H1 (cell line): ENCODE measurements at regions not wholly inside any gene's neighbourhood (a gene's known extent, or its start where the extent isn't known, plus 50 kb on each side); places are given as distances from the start of the nearest gene placed in this dataset.

Experiments
- CTCF ChIA-PET: fragments of 300-600 bp; sonication (Branson Sonifier 250); formaldehyde crosslinking; loops from one replicate; lab custom pipeline; 2021; ENCODE audit not compliant: partially characterized antibody; lab: Charles Lee
- POLR2A ChIA-PET: fragments of 300-600 bp; sonication (Branson Sonifier 250); formaldehyde crosslinking; loops from one replicate; lab custom pipeline; 2021; ENCODE audit warnings: inconsistent platforms; ENCODE audit not compliant: partially characterized antibody; lab: Charles Lee
- DNase-seq, 2 experiments: peaks; one replicate each; pipeline versions ENCODE4 v3.0.0 to v3.0.0-alpha.2; 2010 to 2022; ENCODE audit warnings: low spot score in 2 of 2, low read depth in 1 of 2, mixed read lengths in 1 of 2
- FAIRE-seq: peaks from 2 replicates; lab custom pipeline; 2011; peaks lifted over from hg19 to GRCh38; lab: Jason Lieb, UNC
- H2AFZ ChIP-seq: 2 replicates; pipeline ENCODE4 v1.8.1; 2012; ENCODE audit warnings: low read length, inconsistent platforms
- H2AK5ac ChIP-seq: 2 replicates; pipeline ENCODE4 v1.6.1; 2013; ENCODE audit warnings: low read depth, low read length
- H2BK120ac ChIP-seq: replicated peaks from 2 replicates; pipeline ENCODE3; 2013; ENCODE audit warnings: low read depth, low read length, inconsistent platforms
- H2BK12ac ChIP-seq: 2 replicates; pipeline ENCODE4 v1.6.1; 2013; ENCODE audit warnings: low read depth, low read length
- H2BK15ac ChIP-seq: 2 replicates; pipeline ENCODE4 v1.6.1; 2013; ENCODE audit warnings: low read length
- H2BK20ac ChIP-seq: 2 replicates; pipeline ENCODE4 v1.6.1; 2013; ENCODE audit warnings: low read length
- H2BK5ac ChIP-seq: 2 replicates; pipeline ENCODE4 v1.6.1; 2013; ENCODE audit warnings: low read depth, low read length
- H3K14ac ChIP-seq: 2 replicates; pipeline ENCODE4 v1.6.1; 2013; ENCODE audit warnings: inconsistent platforms; ENCODE audit not compliant: insufficient read length
- H3K18ac ChIP-seq: 2 replicates; pipeline ENCODE4 v1.6.1; 2013; ENCODE audit warnings: low read length; ENCODE audit errors: extremely low read depth
- H3K23ac ChIP-seq: 2 replicates; pipeline ENCODE4 v1.6.1; 2013; ENCODE audit warnings: inconsistent platforms; ENCODE audit not compliant: insufficient read length
- H3K23me2 ChIP-seq: 2 replicates; pipeline ENCODE4 v1.6.1; 2013; ENCODE audit warnings: low read depth, low read length
- H3K27ac ChIP-seq: 2 replicates; pipeline ENCODE4 v1.6.1; 2011; ENCODE audit warnings: low read depth, low read length, inconsistent platforms
- H3K27me3 ChIP-seq, 4 experiments: replicated peaks in 1 of 4; 1 replicate in 1 of 4; 2 replicates in 3 of 4; pipeline versions ENCODE4 v1.6.1 to v1.8.1; 2011 to 2013; ENCODE audit warnings: low read length in 3 of 4, mild to moderate bottlenecking in 3 of 4, inconsistent platforms in 2 of 4, mixed read lengths in 2 of 4, moderate library complexity in 1 of 4; ENCODE audit not compliant: control insufficient read depth in 3 of 4, insufficient read depth in 3 of 4; ENCODE audit errors: extremely low read depth in 1 of 4
- H3K36me3 ChIP-seq, 4 experiments: 2 replicates each; pipeline versions ENCODE4 v1.6.1 to v1.8.1; 2011 to 2013; ENCODE audit warnings: mild to moderate bottlenecking in 4 of 4, low read length in 3 of 4, moderate library complexity in 2 of 4, control low read depth in 1 of 4, inconsistent platforms in 1 of 4; ENCODE audit not compliant: insufficient read depth in 4 of 4, control insufficient read depth in 2 of 4
- H3K4ac ChIP-seq: replicated peaks from 2 replicates; pipeline ENCODE3; 2013; ENCODE audit warnings: low read length, low read depth, mixed read lengths, inconsistent platforms; ENCODE audit not compliant: insufficient read length
- H3K4me1 ChIP-seq, 4 experiments: replicated peaks in 1 of 4; 1 replicate in 1 of 4; 2 replicates in 3 of 4; pipeline versions ENCODE4 v1.6.1 to v1.8.1; 2011 to 2013; ENCODE audit warnings: low read length in 3 of 4, inconsistent platforms in 2 of 4, mixed read lengths in 1 of 4; ENCODE audit not compliant: insufficient read depth in 4 of 4, control insufficient read depth in 3 of 4
- H3K4me2 ChIP-seq, 2 experiments: 2 replicates each; pipeline versions ENCODE4 v1.6.1 to v1.8.1; 2011 to 2013; ENCODE audit warnings: low read depth in 2 of 2, low read length in 2 of 2, control low read depth in 1 of 2, inconsistent platforms in 1 of 2, mild to moderate bottlenecking in 1 of 2; ENCODE audit not compliant: insufficient read depth in 1 of 2
- H3K4me3 ChIP-seq, 4 experiments: fragments of 200-600, 300-600 bp in 1 of 4; sonication (generic), shearing (Covaris generic), sonication (Bioruptor Twin) in 1 of 4; 2 replicates each; pipeline versions ENCODE4 v1.5.1 to v1.8.1; 2011 to 2016; ENCODE audit warnings: low read length in 4 of 4, low read depth in 3 of 4, control low read depth in 2 of 4, inconsistent platforms in 2 of 4, mild to moderate bottlenecking in 2 of 4, mixed read lengths in 1 of 4, moderate library complexity in 1 of 4; ENCODE audit not compliant: insufficient read depth in 2 of 4; ENCODE audit errors: extremely low read depth in 1 of 4
- H3K56ac ChIP-seq: replicated peaks from 2 replicates; pipeline ENCODE3; 2013; ENCODE audit warnings: low read depth, mild to moderate bottlenecking, mixed read lengths, low read length, inconsistent platforms; ENCODE audit not compliant: insufficient read length
- H3K79me1 ChIP-seq: 2 replicates; pipeline ENCODE4 v1.6.1; 2013; ENCODE audit warnings: low read depth, low read length, control low read depth
- H3K79me2 ChIP-seq, 2 experiments: 2 replicates each; pipeline versions ENCODE4 v1.6.1 to v1.8.1; 2012 to 2013; ENCODE audit warnings: low read length in 2 of 2, mild to moderate bottlenecking in 2 of 2, inconsistent platforms in 1 of 2; ENCODE audit not compliant: insufficient read depth in 2 of 2, control insufficient read depth in 1 of 2
- H3K9ac ChIP-seq, 4 experiments: replicated peaks in 1 of 4; 1 replicate in 1 of 4; 2 replicates in 3 of 4; pipeline versions ENCODE4 v1.6.1 to v1.8.1; 2011 to 2013; ENCODE audit warnings: low read depth in 3 of 4, low read length in 3 of 4, control low read depth in 2 of 4, mild to moderate bottlenecking in 2 of 4, moderate library complexity in 2 of 4, inconsistent platforms in 1 of 4; ENCODE audit errors: extremely low read depth in 1 of 4
- H3K9me3 ChIP-seq, 2 experiments: 2 replicates each; pipeline versions ENCODE4 v1.6.1 to v1.8.1; 2012 to 2013; ENCODE audit warnings: mild to moderate bottlenecking in 2 of 2, moderate library complexity in 2 of 2, control low read depth in 1 of 2, inconsistent platforms in 1 of 2, low read depth in 1 of 2, low read length in 1 of 2, mixed read lengths in 1 of 2; ENCODE audit not compliant: insufficient read depth in 2 of 2
- H4K20me1 ChIP-seq, 2 experiments: replicated peaks in 1 of 2; 2 replicates each; pipeline versions ENCODE3 to v1.8.1; 2011 to 2013; ENCODE audit warnings: inconsistent platforms in 2 of 2, low read length in 2 of 2, mild to moderate bottlenecking in 1 of 2; ENCODE audit not compliant: insufficient read depth in 2 of 2, control insufficient read depth in 1 of 2
- H4K5ac ChIP-seq: 2 replicates; pipeline ENCODE4 v1.6.1; 2013; ENCODE audit warnings: low read length, low read depth, mixed read lengths, inconsistent platforms; ENCODE audit not compliant: insufficient read length
- H4K8ac ChIP-seq: 2 replicates; pipeline ENCODE4 v1.8.0; 2013; ENCODE audit warnings: mild to moderate bottlenecking, moderate library complexity, low read length, inconsistent platforms; ENCODE audit not compliant: insufficient read depth; ENCODE audit errors: extremely low read depth
- H4K91ac ChIP-seq: replicated peaks from 2 replicates; pipeline ENCODE3; 2013; ENCODE audit warnings: low read length, mixed read lengths, inconsistent platforms; ENCODE audit not compliant: insufficient read length
- CHD1 ChIP-seq: IDR thresholded peaks from 2 replicates; pipeline ENCODE4 v1.6.1; 2012; ENCODE audit warnings: low read depth, low read length, improper control_type of control experiment
- CREB1 ChIP-seq: IDR thresholded peaks from 2 replicates; pipeline ENCODE4 v1.6.1; 2012; ENCODE audit warnings: inconsistent platforms
- HDAC6 ChIP-seq: IDR thresholded peaks from one replicate; pipeline ENCODE4 v1.7.1; 2012; ENCODE audit warnings: low read depth, mild to moderate bottlenecking, inconsistent platforms, low read length, moderate library complexity
- KDM5A ChIP-seq: fragments of 200-600 bp; IDR thresholded peaks from 2 replicates; pipeline ENCODE4 v1.7.1; 2012; ENCODE audit warnings: mild to moderate bottlenecking, low read length, inconsistent platforms, mixed read lengths
- RXRA ChIP-seq: IDR thresholded peaks from 2 replicates; pipeline ENCODE4 v1.6.1; 2011; ENCODE audit warnings: low read depth, mild to moderate bottlenecking, low read length, moderate library complexity; ENCODE audit not compliant: insufficient read depth
- SIN3A ChIP-seq, 2 experiments: IDR thresholded peaks in 1 of 2; conservative IDR thresholded peaks in 1 of 2; 2 replicates each; pipeline ENCODE4 v1.6.1; 2011 to 2012; ENCODE audit warnings: low read length in 2 of 2, improper control_type of control experiment in 1 of 2, low read depth in 1 of 2, mild to moderate bottlenecking in 1 of 2
- WGBS, 2 experiments: shearing (Covaris generic) in 1 of 2; methylation state at CpG; one replicate each; pipeline versions ENCODE4 v1.1.6 to v1.1.7; 2013 to 2015; ENCODE audit warnings: low lambda C conversion rate in 2 of 2, mixed read lengths in 2 of 2, inconsistent platforms in 1 of 2, low coverage in 1 of 2, missing lambda C conversion rate in 1 of 2; ENCODE audit not compliant: insufficient replicate concordance in 2 of 2, insufficient coverage in 1 of 2, insufficient read length in 1 of 2; ENCODE audit errors: extremely low coverage in 1 of 2, missing lambda C conversion rate in 1 of 2; 5-methylcytosine and 5-hydroxymethylcytosine counted together

DNA sequence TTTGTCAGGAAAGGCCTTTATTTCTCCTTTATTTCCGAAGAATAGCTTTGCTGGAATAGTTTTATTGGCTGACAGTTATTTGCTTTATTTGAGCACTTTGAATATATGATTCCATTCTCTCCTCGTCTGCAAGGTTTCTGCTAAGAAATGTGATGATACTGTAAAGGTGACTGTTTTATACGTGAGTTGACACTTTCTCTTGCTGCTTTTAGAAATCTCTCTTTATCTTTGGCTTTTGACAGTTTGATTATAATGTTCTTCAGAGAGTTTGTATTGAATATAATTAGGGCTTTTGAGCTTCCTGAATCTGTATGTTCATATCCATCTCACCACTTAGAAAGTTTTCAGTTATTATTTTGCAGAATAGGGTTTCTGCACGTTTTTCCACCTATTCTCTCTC lies 1003.7 kb upstream of the SLIT2 start:
- H2BK120ac ChIP-seq, result no peak overlapping the region
- H3K18ac ChIP-seq, result no peak overlapping the region
- H3K9me3 ChIP-seq, result 0 out of 4 replicates have a peak, but pooled peaks cover 0 to 5% of the 10 kb centered on the region in 2 experiments
- H3K27ac ChIP-seq, result no peak overlapping the region
- no peak overlapping the region for H4K5ac ChIP-seq
- H4K20me1 ChIP-seq, result no peaks in the 10 kb centered on the region
- H3K4me2 ChIP-seq, result no peak overlapping the region
- H3K23me2 ChIP-seq, result no peaks in the 10 kb centered on the region
- H3K23ac ChIP-seq, result no peak overlapping the region
- DNase-seq (no peak), FAIRE-seq (no peak)
- no peak overlapping the region for H2BK15ac ChIP-seq
- H3K14ac ChIP-seq, result no peak overlapping the region
- H2BK12ac ChIP-seq, result no peak overlapping the region
- H3K4me1 ChIP-seq, result no peaks in the 10 kb centered on the region
- no peak overlapping the region for H3K9ac ChIP-seq
- H3K56ac ChIP-seq, result no peak overlapping the region
- H4K91ac ChIP-seq, result no peak overlapping the region
- H3K79me1 ChIP-seq, result no peaks in the 10 kb centered on the region
- POLR2A ChIA-PET, result no interaction called here
- H3K4me3 ChIP-seq, result no peak overlapping the region
- no peak overlapping the region for H2BK20ac ChIP-seq
- H2AFZ ChIP-seq, result no peak overlapping the region
- no peak overlapping the region for H4K8ac ChIP-seq
- 87% methylated on average over 4 of the region's 4 CpGs; no CpG with 5 or more reads in 1 of the 2 experiments for whole genome bisulfite sequencing, 2 experiments
- H3K79me2 ChIP-seq, result no peaks in the 10 kb centered on the region
- no peaks in the 10 kb centered on the region for H3K36me3 ChIP-seq
- TF ChIP-seq RXRA (no peak), SIN3A (conservative IDR thresholded peaks at IDR 0.05 in 1 of 2, IDR thresholded peaks at IDR 0.05 in 1 of 2; ENCODE audit: low read depth in 1 of 2, low read length in 2 of 2) (no peak), HDAC6 (no peak), KDM5A (no peak), CHD1 (no peak), CREB1 (no peak)
- no peak overlapping the region for H2AK5ac ChIP-seq
- H3K4ac ChIP-seq, result no peak overlapping the region
- H3K27me3 ChIP-seq, result no peaks in the 10 kb centered on the region
- CTCF ChIA-PET, result no interaction called here
- no peak overlapping the region for H2BK5ac ChIP-seq
